IPS-NIHi11 (cell line): ENCODE measurements at regions not wholly inside any gene's neighbourhood (a gene's known extent, or its start where the extent isn't known, plus 50 kb on each side); places are given as distances from the start of the nearest gene placed in this dataset.

Source experiments
- DNase-seq: peaks from one replicate; pipeline ENCODE4 v3.0.0; 2012; ENCODE audit warnings: mixed read lengths, low spot score

DNA sequence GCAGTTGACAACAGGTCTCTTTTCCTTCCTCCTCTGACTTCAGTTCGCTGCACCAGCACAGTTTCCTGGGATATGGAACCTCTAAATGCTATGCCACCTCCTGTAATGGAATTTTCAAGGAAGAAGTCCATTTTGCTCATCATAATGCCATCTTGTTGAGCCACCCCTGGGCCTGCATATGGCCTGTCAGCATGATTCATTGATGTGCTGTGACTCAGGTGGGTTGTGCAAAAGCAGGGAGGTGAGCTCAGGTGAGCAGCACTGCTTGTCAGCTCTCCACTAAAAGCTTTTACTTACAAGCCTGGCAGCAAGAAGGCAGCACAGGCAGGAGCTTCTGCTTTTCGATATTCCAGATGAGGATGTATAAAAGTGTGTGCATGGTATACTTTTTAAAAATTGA is 247.1 kb upstream of the LMCD1 start:
- no peak for DNase-seq

GRCh38 chr3:8255725-8256124 is 245.9 kb upstream of the LMCD1 start:
- no peak for DNase-seq

DNA sequence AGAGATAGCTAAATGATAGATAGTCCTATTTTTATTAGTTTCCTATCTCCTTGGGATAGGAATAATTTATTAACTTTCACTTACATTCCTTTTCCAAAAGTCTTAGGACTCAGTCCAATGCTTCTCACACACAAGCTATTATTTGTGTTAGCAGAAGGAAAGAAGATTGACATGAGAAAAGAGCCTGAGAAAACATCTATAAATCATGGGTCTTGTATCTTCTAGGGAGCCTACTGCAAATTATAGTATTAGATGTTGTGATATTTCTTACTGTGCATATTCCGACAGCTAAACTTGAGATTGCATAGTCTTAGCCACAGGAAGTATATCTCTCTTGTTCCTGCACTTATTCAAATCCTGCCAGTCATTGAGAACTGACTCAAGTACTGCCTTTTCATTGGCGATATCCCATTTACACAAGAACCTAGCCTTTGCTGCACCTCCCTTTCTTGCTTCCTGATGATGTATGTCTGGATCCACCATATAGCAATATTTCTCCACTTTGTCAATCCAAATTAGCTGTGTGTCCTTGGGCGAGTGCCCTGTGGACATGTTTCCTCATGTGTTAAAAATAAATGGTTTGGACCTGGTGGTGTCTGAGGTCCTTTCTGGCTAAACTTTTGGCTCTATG is 245.1 kb upstream of the LMCD1 start:
- no peak for DNase-seq

DNA sequence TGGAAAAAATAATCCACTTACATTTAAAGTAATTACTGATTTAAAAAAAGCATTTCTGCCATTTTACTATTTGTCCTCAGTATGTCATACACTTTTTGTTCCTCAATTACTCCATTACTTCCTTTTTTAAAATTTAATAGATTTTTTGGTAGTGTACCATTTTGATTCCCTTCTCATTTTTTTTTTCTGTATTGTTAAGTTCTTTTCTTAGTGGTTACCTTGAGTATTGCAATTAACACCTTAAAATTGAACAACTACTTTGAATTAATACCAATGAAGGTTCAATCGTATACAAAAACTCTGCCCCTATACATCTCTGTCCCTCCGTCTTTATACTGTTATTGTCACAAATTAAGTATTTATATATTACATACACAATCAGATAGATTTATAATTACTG is 240.6 kb upstream of the LMCD1 start:
- DNase-seq = no peak

DNA sequence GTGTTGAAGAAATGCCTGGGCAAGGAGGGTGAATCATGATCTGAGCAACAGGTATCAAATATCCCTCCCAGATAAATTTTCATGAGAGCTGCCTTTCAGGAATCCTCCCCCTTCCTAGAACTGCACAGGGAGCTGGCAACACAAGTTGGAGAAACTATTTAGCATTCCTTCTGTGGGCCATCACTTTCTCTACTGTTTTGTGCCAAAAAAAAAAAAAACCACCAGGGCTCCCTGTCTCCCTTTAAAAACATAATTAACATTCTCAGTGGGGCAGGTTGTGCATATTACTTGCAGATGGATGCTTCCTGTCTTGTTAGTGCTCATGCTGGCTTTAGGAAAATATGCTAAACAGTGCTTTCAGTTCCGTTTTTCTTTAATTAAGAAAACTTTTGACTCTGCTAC is 234.9 kb upstream of the LMCD1 start:
- DNase-seq = no peak

- DNase-seq = no peak
Observed at GRCh38 chr3:8273479-8273878, 228.1 kb upstream of the LMCD1 start.

DNA sequence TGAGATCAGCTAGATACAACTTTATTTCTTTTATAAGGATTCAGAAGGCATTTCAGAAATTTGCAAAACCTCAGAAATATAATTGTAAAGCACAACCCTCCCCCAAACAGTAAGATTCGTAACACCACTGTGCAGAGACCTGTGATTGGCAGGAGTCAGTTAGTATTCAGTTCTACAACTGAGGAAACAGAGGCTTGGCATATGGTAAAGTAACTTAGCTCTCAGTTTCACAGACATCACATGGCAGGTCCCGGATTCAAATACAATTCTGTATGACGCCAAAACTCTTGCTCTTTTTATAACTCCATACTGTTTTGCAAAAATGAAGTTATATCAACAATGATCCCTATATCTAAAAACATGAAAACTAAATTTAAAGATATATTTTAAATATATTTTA is 225.6 kb upstream of the LMCD1 start:
- no peak for DNase-seq

GRCh38 chr3:8276506-8276905 is 225.1 kb upstream of the LMCD1 start:
- no peak for DNase-seq

GRCh38 chr3:8278448-8278847 is 223.2 kb upstream of the LMCD1 start:
- DNase-seq = no peak

GRCh38 chr3:8279476-8279875 is 222.1 kb upstream of the LMCD1 start:
- DNase-seq = peak; percentile 37

DNA sequence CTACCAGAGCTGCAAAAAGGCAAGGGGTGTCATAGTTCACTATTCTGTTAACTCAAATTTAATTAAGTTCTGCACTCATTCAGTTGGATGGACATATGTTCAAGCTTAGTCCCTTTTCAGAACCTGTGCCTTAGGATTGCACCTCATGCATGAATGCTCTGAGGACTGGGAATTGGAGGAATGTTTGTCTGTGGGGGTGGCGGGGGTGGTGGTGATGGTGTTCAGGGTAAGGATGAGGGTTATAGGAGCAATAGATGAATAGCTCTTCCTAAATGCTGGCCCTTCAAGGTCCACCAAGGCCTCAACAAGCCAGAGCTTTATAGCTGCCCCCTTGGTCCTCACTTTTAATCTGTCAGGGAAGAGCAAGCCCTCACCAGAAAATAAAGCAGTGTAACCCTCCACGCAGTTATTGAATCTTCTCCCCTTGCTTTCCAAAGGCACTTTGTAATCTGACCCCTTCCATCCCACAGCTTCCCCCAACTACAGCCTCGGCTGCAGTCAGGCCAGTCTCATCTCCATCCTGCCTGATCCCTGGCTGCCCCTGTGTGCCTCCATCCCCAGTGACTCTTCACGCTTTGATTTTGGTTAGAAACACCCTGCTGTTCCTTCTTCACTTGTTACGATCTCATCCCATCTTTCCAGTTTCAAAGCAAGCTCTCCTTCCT is 221.6 kb upstream of the LMCD1 start:
- DNase-seq = peak; percentile 42

DNA sequence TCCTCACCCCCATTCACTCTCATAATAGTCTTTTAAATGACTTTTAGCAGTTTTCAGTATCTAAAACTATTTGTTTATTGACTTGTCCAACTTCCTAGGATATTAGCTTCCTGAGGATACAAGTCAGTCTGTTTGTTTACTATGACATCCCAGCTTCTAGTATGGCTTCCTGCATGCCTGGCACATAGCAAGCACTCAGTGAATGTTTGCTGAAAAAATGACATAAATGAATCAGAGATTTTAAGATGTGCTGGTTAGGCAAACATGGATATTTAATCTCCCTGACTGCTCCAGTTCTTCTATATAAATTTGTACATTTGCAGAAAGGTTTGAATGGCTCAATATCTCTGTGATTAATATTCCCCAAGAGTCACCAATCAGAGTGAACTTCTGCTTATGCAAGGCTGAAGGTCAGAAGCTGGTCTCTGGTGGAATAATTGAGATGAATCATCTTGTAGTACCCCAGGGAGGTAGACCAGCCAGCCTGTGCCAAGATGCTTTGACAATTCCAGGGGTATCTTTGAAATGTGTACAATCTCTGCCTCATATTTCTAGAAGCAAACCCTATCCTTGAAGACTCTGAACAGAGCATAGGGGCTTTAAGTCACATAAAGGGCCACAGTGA is 219.0 kb upstream of the LMCD1 start:
- DNase-seq = no peak

GRCh38 chr3:8283193-8283592 is 218.4 kb upstream of the LMCD1 start:
- no peak for DNase-seq

- DNase-seq = no peak
Observed at GRCh38 chr3:8286086-8286485, 215.5 kb upstream of the LMCD1 start.

DNA sequence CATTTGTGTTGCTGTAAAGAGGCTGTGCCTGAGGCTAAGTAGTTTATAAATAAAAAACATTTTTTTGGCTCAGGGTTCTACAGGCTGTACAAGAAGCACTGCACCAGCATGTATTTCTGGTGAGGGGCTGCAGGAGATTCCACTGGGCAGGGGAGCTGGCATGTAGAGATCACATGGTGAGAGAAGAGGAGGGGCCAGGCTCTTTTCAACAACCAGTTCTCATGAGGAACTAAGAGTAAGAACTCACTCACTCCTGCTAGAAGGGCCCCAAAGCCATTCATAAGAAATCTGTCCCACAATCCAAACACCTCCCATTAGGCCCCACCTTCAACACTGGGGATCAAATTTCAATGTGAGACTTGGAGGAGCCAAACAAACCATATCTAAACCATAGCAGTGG is 214.9 kb upstream of the LMCD1 start:
- no peak for DNase-seq

DNA sequence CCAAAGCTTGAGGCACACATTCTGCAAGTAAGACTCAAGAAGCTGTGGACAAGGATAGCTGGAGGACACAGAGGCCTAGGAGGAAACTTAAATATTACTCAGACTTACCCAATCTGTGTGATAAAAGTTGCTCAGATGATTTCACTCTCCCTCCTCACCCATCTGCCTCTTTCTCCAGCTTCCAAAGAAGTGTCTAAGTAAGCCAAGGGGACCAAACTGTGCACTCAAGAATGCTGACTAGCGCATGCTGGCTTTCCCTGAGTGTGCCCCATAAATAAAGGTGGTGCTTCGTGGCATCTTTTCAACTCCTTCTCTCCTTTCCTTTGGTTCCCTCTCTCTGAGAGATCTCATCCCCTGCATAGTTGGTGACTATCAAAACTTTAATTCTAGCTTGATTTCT is 211.0 kb upstream of the LMCD1 start:
- no peak for DNase-seq

DNA sequence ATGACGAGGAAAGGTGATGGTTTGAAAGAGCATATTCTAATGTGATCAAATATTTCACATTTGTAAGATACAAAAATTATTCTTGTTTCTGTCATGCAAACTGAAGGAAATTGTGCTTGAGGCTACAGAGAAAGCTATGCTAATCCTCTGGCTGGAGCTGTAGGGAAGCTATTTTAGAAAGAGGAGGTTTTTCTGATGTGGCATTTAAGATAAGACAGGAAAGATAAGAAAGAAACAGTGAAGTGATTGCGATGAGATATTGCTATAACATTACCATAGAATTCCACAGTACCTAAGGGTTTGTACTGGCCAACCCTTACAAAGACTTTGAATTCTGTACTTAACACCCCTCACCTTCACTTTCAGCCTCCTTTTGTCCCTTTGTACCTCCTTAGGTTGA is 205.2 kb upstream of the LMCD1 start:
- DNase-seq = no peak

DNA sequence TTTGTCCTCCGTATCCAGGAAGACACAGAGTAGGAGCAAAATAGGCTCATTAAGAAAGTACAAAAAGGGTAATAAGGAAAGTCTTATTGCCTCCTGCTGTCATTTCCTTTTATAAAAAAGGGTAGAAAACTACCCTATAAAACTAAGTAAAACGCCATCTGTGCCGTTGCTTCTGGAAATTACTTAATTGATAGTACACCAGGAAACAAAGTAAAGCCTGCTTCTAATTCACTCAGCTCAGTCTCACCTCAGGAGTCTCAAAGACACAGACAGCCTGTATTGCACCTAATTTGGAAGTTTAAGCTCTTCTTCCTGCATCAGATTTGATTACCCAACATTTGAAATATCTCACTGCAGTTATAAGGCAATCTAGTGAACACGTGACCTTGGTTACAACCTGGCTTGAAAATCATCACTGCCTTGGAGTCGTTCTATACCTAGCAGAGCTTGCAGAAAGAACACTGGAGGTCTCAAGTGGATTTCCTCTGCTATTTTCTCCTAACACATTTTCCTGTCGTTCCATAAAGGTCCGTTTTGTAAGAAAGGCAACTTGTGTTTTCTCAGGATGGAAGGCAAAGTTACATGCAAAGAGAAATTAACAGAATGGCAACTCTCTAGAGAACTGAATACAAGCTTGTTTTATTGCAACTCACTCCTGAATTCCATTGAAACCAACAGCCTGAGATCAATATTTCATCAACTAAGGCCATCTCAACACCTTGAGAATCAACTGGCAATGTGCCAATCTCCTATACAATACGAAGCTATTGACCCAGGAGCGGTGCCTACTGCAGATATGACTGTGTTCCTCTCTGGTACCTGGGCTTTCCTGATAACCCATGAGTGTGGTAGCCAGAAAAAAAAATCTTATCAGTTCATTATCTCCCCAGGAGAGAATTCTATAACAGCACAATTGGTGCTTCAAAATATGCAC is 203.3 kb upstream of the LMCD1 start:
- DNase-seq = no peak

DNA sequence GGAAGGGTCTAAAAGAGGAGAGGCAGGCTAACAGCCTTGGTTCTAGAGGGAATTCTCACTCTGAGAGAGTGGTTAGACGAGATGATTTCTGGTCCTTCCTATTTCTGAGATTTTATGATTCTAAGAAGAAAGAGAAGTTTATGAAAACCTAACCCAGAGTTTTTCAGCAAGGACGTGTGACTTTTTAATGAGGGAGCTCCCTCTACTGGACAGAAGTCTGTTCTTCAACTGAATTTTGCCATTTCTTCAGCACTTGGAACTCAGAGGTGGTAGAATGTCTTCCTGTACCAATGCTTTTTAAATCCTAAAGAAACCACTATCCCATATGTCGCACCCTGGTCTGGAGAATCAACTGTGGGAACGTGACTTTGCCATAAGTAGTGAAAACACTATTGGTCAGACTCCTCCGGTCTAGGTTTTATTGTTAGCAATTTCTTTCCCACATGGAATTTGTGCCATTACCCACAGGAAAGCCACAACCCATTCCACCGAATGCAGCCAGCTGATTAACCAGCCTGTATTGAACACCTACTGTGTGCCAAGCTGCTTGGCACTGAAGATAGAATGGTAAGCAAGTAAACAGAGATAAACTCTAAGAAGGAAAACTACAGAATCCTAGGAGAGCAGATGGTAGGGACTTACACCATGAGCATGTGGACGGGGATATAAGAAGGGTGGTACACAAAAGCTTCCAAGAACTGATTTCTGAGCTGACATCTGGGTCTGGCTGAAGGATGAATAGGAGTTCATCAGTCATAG is 199.5 kb upstream of the LMCD1 start:
- DNase-seq = peak; percentile 56

- no peak for DNase-seq
Observed at GRCh38 chr3:8303466-8303865, 198.2 kb upstream of the LMCD1 start.

DNA sequence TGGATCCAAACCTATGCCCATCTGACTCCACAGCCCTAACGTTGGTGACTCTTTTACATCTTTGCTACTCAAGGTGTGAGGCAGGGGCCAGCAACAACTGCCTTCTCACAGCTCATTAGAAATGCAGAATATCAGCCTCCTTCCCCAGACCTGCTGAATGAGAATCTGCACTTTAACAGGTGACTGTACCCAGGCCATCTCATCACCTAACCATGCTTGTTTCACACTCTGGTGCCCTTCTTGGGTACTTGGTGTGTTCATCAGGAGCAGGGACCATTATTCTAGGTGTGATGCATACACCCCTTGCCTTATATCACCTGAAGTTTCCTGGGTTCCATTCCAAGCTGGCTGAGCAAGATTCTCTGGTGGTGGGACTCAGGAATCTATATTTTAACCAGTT is 196.3 kb upstream of the LMCD1 start:
- DNase-seq = no peak

GRCh38 chr3:8307545-8308110 is 194.0 kb upstream of the LMCD1 start:
- no peak for DNase-seq
